Right ventricle myocardium superior (tissue), 1 donor: ENCODE measurements at regions not wholly inside any gene's neighbourhood (a gene's known extent, or its start where the extent isn't known, plus 50 kb on each side); places are given as distances from the start of the nearest gene placed in this dataset.

Source experiments
- ATAC-seq: fragments of 200-7000 bp; cut with Tn5 transposase; one replicate; pipeline ENCODE4 v1.9.1; 2020; ENCODE audit warnings: mild to moderate bottlenecking; ENCODE audit not compliant: poor library complexity
- DNase-seq: peaks from one replicate; pipeline ENCODE4 v3.0.0-alpha.2; 2020
- intact Hi-C: fragments of 100-400 bp; cut with DNase I; formaldehyde crosslinking; loops from one replicate; pipeline ENCODE4 v1.11.2; 2022
- donor health status: DM: no; HTN: yes; CAD: no; lungs with severe emphysema.

GRCh38 chr13:32857077-32857476 is 159.1 kb upstream of the KL start:
- no peak for DNase-seq
- no peak for ATAC-seq
- intact Hi-C loops: no loop called here

- DNase-seq: no peak
- ATAC-seq: no peak
- intact Hi-C loops: no loop called here
These were observed 158.5 kb upstream of the KL start for GRCh38 chr13:32857689-32858088.

- ATAC-seq (no peak), DNase-seq (no peak)
- intact Hi-C loops: no loop called here
These were observed 156.4 kb upstream of the KL start for GRCh38 chr13:32859707-32860292.

DNA sequence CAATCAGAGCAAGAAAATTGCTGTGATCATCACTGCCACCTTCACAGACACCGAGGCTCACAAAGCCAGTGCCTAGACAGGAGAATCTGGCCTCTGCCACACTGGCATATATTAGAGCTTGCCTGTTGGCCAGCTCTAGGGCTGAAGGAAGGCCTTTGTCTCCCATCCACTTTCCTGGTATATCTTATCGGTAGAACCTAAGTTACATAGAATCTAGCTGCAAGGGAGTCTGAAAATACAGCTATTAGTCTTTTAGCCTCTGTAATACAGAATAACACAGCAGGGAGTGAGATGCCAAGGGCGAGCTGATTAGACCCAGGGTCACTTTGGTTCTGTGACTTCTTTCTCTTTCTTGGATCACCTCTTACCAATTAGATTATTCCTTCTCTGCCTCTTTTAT is 154.9 kb upstream of the KL start:
- intact Hi-C loops: no loop called here
- ATAC-seq: no peak
- DNase-seq: no peak

GRCh38 chr13:32863596-32863995 is 152.6 kb upstream of the KL start:
- intact Hi-C loops: no loop called here
- no peak for ATAC-seq
- no peak for DNase-seq

DNA sequence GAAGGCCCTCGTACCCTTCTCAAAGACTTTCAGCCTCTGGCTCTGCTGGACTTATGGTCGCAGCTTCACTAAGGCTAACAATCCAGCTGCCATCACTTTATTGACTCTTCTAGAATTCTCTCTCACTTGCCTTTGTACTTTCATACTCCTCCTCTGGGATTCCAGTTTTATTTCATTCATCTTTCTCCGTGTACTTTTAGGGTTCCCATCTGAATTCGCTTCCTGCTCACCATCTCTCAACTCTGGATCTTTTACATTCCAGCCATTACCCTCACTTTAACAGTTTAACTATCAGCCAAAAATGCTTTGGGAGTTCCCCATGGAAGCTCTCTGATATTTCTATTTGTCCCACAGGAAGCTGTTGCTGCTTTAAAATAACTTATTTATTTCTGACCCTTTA is 149.3 kb upstream of the KL start:
- ATAC-seq: no peak
- intact Hi-C loops: no loop called here
- no peak for DNase-seq

GRCh38 chr13:32877491-32877890 is 138.7 kb upstream of the KL start:
- no peak for DNase-seq
- intact Hi-C loops: no loop called here

DNA sequence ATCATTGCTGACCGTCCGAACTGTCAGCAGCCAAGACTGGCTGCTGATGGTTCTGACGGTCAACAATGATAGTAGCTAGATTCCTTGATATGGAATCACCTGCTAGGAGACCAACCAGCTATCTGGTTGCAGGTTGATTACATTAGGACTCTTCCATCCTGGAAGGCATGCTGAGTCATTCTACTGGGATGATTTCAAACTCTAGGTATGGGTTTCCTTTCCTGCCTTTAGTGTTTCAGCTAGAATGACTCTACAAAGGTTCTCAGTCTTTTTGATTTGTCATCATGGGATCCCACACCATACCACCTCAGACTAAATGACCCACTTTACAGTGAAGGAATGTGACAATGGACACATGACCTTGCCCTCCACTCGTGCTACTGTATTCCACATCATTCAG is 138.1 kb upstream of the KL start:
- no peak for ATAC-seq
- DNase-seq: no peak
- intact Hi-C loops: no loop called here

More at GRCh38 chr13:32877491-32877890, 138.7 kb upstream of the KL start:
- no peak for ATAC-seq

- DNase-seq: no peak
- intact Hi-C loops: no loop called here
- no peak for ATAC-seq
These were observed 135.6 kb upstream of the KL start for GRCh38 chr13:32880636-32881035.

- ATAC-seq (no peak), DNase-seq (no peak)
- intact Hi-C loops: no loop called here
These were observed 135.0 kb upstream of the KL start for GRCh38 chr13:32881074-32881776.

- intact Hi-C loops: no loop called here
- DNase-seq (no peak), ATAC-seq (no peak)
These were observed 134.5 kb upstream of the KL start for GRCh38 chr13:32881777-32882145.

DNA sequence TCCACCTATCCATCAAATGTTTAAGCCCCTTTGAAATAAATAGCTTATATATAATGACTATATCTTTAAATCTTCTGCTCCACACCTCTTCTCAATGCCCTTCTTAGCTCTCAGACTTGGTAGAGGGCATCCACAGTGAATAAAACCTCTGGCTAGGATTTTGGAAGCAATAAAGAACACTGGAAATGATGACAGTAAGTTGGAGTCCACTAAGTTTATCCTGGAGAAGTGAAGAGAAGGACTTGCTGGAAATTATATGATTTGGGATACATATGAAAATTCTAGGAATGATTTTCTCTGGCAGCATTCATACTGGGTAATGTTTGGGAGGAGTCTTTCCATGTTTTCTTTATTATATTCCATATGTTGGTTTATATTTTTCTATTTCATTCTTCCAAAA is 133.5 kb upstream of the KL start:
- DNase-seq (no peak), ATAC-seq (no peak)
- intact Hi-C loops: no loop called here

DNA sequence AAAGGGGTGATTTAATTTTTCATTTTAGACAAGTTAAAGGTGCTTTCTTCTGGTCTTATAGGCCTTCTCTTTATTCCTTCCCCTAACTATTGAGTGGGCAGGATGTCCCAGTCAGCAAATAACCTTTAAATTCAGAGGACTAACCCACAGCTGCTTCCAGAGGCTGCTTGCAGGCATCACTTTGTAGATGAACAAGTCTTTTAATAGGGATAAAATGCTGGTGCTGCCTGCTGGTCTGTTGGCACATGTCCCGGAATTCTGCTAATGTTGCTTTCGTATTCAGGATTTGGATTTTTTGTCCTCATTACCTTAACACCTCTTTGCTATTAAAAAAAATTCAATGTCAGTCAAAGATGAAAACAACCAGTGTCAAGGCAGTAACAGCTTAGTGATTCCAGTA is 132.7 kb upstream of the KL start:
- ATAC-seq: no peak
- intact Hi-C loops: no loop called here
- DNase-seq: no peak

DNA sequence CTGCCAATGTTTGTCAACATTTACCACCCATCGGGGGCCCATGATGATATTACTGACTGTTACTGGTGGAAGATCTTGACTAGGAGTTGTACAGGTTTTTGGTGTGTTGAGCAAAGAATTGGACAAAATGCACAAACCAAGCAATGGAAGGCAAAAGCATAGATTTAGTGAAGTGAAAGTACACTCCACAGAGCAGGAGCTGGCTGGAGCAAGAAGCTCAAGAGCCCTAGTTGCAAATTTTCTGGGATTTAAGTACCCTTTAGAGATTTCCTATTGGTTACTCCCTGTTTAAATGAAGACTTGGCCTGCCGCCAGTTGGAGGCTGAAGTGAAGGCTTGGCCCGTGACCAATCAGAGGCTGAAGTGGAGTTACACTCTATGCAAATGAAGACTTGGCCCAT is 128.6 kb upstream of the KL start:
- DNase-seq (no peak), ATAC-seq (no peak)
- intact Hi-C loops: no loop called here

DNA sequence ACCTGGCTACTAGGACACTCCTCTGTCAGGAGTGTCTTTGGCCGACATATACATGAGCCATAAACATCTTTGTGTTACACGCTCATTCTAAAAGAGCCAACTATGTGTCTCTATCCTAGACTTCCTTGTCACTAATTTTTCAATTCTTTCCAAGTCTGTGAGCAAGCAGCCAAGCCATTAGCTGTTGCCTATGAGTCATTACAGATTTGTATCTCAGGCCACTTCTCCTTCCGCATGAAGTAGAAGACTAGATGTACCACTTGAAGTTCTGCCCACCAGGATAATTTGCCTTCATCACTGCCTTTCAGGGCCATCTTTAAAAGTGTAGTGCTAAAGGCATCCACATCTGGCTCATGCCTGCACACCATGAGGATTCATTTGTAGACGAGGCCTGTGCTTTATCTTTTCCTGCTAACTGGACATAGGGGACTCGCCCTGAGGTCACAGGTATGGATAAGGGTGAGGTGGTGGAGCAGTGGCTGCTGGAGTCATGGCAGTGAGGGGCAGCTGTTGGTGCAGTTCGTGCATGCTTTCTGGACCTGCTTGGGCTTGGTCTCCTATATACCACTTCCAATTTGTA is 126.1 kb upstream of the KL start:
- no peak for ATAC-seq
- intact Hi-C loops: no loop called here
- no peak for DNase-seq

DNA sequence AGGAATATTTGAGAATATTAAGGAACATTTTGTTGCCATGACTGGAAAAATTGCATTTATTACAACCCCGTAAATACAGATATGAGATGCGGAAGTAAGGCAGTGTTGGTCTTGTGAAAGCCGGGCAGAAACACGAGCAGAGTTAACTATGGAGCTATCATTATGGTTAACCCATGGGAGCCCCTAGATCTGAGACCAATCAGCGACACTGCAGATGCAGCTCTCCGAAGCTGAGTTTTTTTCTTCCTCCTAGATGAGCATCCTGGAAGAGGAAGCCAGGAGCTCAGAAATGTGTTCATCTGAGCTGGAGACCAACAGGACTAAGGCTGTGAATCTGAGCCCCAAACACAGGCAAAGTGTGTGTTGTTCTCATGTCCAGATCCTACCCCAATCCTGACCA is 123.0 kb upstream of the KL start:
- ATAC-seq (no peak), DNase-seq (no peak)
- intact Hi-C loops: no loop called here

- no peak for ATAC-seq
- DNase-seq: no peak
- intact Hi-C loops: no loop called here
These were observed 121.6 kb upstream of the KL start for GRCh38 chr13:32894589-32895001.

GRCh38 chr13:32895296-32895695 is 120.9 kb upstream of the KL start:
- ATAC-seq: no peak
- no peak for DNase-seq
- intact Hi-C loops: no loop called here

- no peak for ATAC-seq
- intact Hi-C loops: no loop called here
- no peak for DNase-seq
These were observed 118.9 kb upstream of the KL start for GRCh38 chr13:32897296-32897695.

- peak; percentile 58 for DNase-seq
- peak; percentile 59 for ATAC-seq
- intact Hi-C loops: no loop called here
These were observed 114.0 kb upstream of the KL start for GRCh38 chr13:32902029-32902780.
